H1 (cell line): ENCODE measurements at regions not wholly inside any gene's neighbourhood (a gene's known extent, or its start where the extent isn't known, plus 50 kb on each side); places are given as distances from the start of the nearest gene placed in this dataset.

Experiments used
- GABPA ChIP-seq: IDR thresholded peaks from 2 replicates; pipeline ENCODE4 v1.6.1; 2011; ENCODE audit warnings: mild to moderate bottlenecking, low read length, moderate library complexity, borderline replicate concordance; ENCODE audit not compliant: insufficient read depth
- MAX ChIP-seq: IDR thresholded peaks from 2 replicates; pipeline ENCODE4 v1.6.1; 2012; ENCODE audit warnings: inconsistent platforms
- NRF1 ChIP-seq: IDR thresholded peaks from 2 replicates; pipeline ENCODE4 v1.6.1; 2011; ENCODE audit warnings: mild to moderate bottlenecking, low read depth, low read length, improper control_type of control experiment
- RAD21 ChIP-seq, 2 experiments: IDR thresholded peaks in 1 of 2; conservative IDR thresholded peaks in 1 of 2; 2 replicates each; pipeline ENCODE4 v1.6.1; 2011; ENCODE audit warnings: low read depth in 2 of 2, low read length in 2 of 2, improper control_type of control experiment in 1 of 2, inconsistent platforms in 1 of 2, mild to moderate bottlenecking in 1 of 2, moderate library complexity in 1 of 2
- RFX5 ChIP-seq: IDR thresholded peaks from 2 replicates; pipeline ENCODE4 v1.6.1; 2011; ENCODE audit warnings: low read depth, low read length, improper control_type of control experiment, borderline replicate concordance
- RNF2 ChIP-seq: fragments of 200-900, 300-1000 bp; sonication (generic); IDR thresholded peaks from 2 replicates; pipeline ENCODE4 v1.7.1; 2016; ENCODE audit warnings: borderline replicate concordance, low read depth, mild to moderate bottlenecking, antibody characterized with exemption, low read length; ENCODE audit not compliant: poor library complexity, severe bottlenecking; ENCODE audit errors: missing control alignments

- TF ChIP-seq MAX (no peak), RFX5 (no peak), GABPA (no peak), NRF1 (no peak), RNF2 (no peak), RAD21 (IDR thresholded peaks at IDR 0.05 in 1 of 2, conservative IDR thresholded peaks at IDR 0.05 in 1 of 2; ENCODE audit: low read depth in 2 of 2, low read length in 2 of 2) (no peak)
These were observed 262.8 kb downstream of the FOXO1 start (continued) for GRCh38 chr13:40403509-40404241.
